22Rv1 (cell line): ENCODE measurements at regions not wholly inside any gene's neighbourhood (a gene's known extent, or its start where the extent isn't known, plus 50 kb on each side); places are given as distances from the start of the nearest gene placed in this dataset.

Experiments
- ZFX ChIP-seq: fragments of 450-650 bp; IDR thresholded peaks from 2 replicates; pipeline ENCODE4 v1.6.1; 2017; ENCODE audit warnings: antibody characterized with exemption, borderline replicate concordance
- TF ChIP-seq, protein P1 (sequence below): fragments of 450-650 bp; IDR thresholded peaks from 2 replicates; pipeline ENCODE4 v1.5.1; 2017; ENCODE audit warnings: mild to moderate bottlenecking

DNA sequence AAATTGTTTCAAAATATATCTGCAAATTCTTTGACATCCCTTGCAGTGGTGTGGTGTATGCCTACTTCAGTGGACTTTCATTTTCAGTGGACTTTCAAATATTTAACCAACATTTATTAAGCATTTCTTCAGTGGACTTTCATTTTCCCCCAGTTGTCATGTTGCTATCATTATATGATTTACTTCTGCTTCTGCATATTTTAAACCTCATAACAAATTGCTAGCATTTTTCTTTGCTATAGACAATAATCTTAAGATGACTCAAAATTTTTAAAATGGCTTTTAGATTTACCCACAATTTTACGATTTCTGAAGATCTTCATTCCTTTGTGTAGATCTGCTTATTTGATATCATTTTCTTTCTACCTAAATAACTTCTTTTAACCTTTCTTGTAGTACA lies 592.7 kb upstream of the SLC35B3 start:
- TF ChIP-seq, protein P1, sequence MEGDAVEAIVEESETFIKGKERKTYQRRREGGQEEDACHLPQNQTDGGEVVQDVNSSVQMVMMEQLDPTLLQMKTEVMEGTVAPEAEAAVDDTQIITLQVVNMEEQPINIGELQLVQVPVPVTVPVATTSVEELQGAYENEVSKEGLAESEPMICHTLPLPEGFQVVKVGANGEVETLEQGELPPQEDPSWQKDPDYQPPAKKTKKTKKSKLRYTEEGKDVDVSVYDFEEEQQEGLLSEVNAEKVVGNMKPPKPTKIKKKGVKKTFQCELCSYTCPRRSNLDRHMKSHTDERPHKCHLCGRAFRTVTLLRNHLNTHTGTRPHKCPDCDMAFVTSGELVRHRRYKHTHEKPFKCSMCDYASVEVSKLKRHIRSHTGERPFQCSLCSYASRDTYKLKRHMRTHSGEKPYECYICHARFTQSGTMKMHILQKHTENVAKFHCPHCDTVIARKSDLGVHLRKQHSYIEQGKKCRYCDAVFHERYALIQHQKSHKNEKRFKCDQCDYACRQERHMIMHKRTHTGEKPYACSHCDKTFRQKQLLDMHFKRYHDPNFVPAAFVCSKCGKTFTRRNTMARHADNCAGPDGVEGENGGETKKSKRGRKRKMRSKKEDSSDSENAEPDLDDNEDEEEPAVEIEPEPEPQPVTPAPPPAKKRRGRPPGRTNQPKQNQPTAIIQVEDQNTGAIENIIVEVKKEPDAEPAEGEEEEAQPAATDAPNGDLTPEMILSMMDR, result no peak
- TF ChIP-seq ZFX, result no peak
